HG03039 (cell line): ENCODE measurements at regions not wholly inside any gene's neighbourhood (a gene's known extent, or its start where the extent isn't known, plus 50 kb on each side); places are given as distances from the start of the nearest gene placed in this dataset.
"Not testable (repeated sequence)": the region's sequence is repeated elsewhere in the genome, so short reads cannot be mapped to it uniquely, and the experiment has no call there.

Source experiments
- ATAC-seq: cut with Tn5 transposase; IDR thresholded peaks from one replicate; pipeline ENCODE4 v1.9.1; 2021; ENCODE audit warnings: mild to moderate bottlenecking, moderate library complexity; ENCODE audit not compliant: unreplicated experiment

DNA sequence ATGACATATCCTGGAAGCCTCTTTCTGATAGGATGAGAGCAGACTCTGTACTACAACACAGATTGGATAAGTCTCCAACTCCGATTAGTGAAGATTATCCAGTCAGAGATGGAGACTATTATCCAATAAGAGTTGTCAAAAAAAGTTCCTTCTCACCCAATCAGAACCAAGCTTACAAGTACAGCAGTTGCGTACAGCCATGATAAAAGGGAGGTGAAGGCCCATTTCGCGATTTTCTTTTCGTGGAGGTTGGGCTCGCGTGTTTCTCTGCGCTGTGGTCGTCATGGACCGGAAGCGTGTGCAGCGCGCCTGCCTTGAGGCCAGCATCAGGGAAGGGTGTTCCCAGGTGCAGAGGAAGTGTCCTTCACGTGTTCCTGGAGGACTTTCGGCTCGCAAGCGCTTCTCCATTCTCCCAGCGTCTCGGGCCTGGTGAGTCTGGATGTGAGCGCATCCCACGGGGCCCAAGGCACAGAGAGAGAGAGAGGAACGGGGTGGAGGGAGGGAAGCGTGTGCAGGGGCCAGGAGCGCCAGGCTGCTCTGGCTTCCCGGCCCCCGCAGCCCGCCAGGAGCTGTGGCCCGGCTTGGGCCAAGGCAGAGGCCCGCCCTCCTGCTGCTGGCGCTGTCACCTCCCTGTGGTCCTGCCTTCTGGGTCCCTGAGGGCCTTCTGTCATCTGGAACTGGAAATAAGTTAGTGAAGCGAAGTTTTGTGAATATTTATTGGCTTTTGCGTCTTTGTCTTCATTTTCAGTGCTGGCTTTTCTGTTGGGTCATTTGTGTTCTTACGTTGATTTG, 53.9 kb downstream of the CDRT15L2 start:
- ATAC-seq: not testable (repeated sequence)

DNA sequence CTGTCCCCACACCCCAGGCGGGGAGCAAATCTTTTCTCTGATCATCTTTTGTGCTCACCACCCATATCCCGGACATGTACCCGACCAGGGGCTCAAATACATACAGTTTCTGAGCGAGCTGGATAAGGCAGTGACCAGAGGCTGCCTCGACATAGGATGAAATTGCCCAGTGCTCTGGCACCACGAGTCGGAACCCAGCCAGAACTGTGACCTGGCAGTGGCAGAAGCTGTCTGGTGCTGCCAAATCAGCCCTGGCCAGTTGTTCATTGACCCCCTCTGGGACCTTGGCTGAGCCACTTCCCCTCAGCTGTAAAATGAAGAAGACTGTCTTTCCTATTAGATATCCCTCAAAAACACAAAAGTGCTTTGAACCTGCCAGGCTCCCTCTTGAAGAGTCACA, 60.6 kb downstream of the CDRT15L2 start:
- not testable (repeated sequence) for ATAC-seq

DNA sequence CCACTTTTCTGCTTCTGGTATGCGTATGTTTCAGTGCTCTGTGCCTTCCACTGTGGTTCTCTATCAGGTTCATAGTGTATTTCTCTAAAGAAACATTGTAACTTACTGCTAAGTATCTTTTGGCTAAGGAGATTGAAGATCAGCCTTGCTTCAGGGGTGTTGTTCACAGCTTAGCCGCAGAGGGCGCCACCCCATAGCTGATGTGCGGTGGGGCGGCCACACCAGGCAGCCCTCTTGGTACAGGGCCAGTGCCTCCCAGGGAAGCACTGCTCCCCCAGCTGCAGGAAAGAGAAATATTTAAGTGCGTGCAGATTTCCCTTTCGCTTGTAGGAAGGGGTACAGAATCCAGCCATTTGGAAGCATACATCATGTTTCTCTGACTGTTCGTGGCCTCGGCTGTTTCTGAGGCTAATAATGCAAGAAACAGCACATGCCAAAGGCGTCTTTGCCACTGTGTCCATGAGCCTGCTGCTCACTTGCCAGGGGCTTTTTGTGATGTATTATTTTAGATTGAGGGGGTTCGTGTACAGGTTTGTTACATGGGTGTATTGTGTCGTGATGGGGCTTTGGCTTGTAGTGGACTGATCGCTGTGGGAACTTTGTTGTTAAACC, 67.2 kb downstream of the CDRT15L2 start:
- not testable (repeated sequence) for ATAC-seq

DNA sequence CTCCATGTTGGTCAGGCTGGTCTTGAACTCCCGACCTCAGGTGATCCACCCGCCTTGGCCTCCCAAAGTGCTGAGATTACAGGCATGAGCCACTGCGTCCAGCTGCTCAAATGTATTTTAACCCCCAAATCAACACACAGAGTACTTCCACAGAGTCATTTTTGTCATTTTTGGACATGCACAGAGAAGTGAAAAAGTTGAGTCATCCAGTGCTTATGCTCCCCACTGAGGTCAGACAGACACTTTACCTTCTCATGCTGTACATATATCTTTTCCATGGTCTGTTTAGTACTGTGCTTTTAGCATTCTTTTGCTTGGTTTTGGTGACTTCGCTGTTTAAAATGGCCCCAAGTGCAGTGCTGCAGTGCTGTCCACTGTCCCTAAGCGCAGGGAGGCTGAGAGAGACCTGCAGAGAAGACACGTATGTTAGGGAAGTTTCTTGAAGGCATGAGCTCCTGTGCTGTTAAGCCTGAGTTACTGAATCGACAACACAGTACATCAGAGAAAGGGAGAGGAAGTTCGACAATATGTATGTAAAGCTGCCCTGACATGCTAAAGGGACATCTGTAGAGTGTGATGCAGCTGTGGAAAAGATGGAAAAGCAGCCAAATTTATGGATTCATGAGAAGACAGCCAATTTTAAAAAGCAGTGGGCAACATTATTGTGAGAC, 69.7 kb downstream of the CDRT15L2 start:
- ATAC-seq: peak; percentile 73

DNA sequence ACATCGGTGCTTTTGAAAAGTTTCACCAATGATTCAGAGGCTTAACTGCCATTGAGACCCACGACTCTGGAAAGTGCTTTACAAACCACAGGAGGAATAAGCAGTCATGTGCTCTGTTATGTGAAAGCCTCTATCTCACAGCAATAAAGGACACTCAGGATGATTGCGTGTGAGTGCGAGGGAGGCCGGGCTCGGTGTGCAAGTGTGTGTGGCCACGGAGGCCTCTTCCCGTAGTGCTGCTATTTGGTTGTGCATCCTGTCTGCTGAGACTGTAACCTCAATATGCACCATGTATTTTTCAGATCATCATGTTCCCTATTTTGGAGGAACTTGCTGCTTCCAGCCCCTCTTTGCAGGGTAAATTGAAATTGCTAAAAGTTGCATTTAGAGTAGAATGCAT, 71.5 kb downstream of the CDRT15L2 start:
- ATAC-seq: not testable (repeated sequence)

DNA sequence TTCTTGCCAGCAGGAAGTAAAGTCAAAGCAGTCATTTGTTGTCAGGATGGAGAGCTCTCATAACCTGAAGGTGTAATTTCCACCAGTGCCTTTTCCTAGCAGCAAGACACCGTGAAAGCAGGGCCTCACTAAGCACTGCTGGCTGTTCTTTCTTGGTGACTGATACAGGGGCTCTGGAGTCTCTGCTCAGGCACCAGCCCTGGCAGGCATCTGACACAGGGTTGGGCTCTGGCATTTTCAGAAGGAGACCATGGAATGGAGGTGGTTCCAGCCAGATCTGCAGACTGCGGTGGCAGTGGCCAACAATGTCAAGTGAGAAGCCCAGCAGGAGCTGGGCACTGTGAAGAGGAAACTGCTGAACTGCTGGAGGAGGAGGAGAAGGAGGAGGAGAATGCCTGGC, 72.2 kb downstream of the CDRT15L2 start:
- ATAC-seq: not testable (repeated sequence)

DNA sequence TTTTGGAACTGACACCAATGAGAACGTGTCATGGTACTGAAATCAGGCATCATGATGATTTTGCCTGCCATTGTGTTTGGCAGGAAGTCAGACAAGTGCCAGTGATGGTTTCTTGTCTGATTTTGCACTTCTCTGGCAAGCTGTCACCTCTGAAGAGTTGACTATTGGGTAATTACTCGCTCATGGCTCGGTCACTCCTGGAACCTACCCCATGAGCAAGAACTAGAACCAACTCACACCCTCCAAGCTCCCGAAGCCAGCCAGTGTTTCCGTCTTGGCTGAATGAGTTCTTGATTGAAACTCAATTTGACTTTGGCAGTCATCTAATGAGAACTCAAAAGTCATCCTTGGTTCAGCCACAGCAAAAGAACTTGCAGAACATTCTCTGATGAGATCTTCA, 73.9 kb downstream of the CDRT15L2 start:
- not testable (repeated sequence) for ATAC-seq

DNA sequence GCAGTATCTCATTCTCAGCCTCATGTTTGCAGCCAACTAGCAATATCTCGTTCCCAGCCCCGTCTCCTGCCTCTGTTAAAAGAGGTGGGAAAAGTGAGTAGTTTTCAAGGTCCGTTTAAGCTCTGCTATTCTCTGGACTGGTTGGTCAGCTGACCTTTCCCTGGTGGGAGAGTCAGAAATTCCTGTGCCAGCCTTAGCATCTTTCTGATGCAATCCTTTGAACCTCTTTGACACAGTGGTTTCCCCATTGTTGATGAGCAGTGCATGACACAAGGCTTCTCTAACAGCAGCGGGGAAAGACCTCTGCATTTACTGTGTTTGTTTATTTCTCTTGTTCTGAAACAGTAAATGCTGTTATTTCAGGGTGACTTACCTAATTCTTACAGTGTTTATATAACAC, 74.6 kb downstream of the CDRT15L2 start:
- not testable (repeated sequence) for ATAC-seq

DNA sequence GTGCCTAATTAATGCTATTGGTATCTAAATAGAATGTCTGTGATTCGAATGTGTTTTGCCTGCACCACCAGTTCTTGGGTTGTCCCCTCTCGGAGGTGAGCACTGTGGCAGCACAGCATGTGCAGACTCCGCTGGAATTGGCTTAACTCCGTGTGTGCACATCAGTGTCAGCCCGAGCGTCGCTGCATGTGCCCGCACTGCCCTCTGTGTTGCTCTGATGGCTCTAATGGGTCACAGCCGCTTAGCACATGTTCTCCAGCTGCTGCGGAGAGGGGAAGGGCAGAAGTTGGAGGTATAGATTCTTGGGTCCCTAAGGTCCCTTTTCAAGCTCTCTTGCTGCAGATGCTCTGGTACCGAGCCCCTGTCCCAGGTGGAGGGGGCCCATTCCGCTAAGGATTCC, 75.1 kb downstream of the CDRT15L2 start:
- not testable (repeated sequence) for ATAC-seq

DNA sequence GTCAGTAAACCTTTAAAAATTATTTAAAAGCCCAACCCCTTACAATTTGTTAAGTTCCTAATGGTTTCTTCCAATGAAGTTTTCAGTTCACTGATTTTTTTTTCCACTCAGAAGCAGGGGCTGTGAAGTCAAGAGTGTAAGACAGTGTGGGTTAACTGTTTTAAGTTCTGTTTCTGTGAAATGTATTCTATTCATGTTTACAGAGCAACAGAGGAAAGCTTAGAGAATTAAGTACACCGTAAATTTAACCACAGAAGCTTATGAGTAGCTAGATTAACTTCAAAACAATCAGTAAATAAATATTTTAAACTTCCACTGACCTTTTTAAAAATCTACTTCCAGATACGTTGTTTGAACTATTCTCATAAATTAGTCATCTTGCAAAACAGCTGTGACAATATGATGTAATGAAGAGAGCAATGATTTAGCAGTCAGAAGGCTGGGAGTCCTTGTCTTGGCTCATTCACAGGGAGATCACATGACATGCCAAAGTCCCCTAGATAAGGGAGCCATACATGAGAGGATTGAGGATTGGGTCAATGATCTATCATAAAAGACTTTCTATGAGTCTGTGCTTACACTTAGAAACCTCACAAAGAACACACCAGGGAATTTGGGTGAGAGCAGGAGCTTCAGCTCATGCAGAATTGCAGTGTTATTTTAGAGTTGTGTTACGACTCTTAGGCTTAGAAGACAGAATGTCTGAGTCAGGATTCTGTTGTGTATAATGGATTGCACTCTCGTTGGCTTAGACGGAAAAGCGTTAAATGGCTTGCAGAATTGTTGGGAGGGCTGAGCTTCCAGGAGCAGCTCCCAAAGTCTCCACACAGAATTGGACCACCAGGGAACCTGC, 85.8 kb downstream of the CDRT15L2 start:
- ATAC-seq: not testable (repeated sequence)

DNA sequence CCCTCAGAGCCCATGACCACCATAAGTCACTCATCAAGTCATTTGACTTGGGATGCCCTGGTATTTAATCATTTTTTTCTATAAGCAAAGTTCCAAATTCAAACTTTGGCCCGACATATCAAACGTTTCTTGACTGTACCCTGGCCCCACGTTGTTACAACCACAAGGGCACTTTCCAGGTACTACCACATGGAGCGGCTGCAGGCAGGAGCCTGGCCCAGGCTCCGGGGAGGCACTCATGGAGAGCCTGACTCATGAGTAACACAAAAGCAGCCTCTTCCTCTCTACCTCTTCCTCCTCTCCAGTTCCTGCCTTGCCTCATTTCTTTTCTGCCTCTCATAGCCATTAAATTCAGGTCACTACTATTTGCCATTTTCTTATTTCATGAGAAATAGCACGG, 87.2 kb downstream of the CDRT15L2 start:
- not testable (repeated sequence) for ATAC-seq

DNA sequence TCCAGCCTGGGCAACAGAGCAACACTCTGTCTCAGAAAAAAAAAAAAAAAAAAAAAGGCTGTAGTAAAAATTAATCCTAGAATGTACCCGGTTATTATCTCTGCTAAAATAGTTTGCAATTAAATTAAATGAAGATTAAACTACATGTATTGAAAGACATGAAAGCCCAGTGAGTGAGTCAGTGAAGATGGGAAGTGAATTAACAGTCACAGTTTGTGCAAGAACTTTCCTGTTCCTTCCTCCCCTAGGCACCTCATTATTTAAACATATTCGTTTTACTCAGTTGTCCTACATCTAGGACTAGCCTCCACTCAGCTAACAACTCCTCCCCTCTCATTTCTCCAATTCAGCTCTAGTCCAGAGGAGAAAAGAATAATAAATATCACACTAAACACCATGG, 88.2 kb downstream of the CDRT15L2 start:
- not testable (repeated sequence) for ATAC-seq

DNA sequence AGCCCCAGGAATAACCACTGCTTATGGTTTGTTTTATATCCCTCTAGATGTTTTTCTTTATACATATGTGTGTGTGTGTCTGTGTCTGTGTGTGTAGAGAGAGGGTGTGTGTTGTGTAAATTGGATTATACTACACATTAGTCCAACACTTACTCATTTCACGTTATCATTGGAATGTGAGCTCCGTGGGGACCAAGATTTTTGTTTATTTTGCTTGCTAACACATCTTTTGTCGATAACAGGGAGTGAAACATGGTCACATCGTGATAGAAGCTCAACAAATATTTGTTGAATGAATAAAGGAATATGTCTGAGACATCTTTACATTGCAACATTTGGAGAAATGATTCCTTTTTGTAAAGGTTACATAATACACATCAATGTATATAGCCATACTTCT, 88.8 kb downstream of the CDRT15L2 start:
- not testable (repeated sequence) for ATAC-seq

DNA sequence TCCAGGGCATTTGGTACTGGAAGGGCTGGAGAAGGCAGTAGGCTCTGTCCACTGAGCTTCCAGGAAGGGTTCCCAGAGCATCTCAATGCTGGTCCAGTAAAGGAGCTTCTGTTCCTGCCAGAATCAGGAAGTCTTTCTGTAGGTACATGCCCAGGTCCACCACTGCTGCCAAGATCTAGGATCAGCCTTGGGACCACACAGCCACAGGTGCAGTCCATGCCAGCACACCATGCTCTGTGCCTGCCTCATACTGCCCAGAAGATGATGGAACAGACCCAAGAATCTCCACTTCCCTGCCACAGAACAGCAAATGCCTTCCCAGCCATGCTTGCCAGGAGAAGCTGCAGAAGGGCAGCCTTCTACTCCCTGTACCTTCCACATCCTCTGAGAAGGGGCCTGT, 89.3 kb downstream of the CDRT15L2 start:
- not testable (repeated sequence) for ATAC-seq

DNA sequence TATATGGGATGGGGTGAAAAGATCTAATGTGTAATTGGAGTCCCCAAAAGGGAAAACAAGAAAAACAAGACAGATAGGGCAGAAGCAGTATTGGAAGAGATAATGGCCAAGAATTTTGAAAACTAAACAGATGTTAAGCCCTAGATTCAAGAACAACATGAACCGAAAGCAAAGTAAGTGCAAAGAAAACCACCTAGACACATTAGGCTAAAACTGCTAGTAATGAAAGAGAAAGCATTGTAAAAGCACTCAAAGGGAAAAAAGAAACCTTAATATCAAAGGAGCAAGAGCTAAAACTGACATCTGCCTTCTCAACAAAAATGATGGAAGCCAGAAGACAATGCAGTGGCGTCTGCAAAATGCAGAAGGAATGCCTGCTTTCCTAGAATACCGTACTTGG, 91.0 kb downstream of the CDRT15L2 start:
- not testable (repeated sequence) for ATAC-seq

DNA sequence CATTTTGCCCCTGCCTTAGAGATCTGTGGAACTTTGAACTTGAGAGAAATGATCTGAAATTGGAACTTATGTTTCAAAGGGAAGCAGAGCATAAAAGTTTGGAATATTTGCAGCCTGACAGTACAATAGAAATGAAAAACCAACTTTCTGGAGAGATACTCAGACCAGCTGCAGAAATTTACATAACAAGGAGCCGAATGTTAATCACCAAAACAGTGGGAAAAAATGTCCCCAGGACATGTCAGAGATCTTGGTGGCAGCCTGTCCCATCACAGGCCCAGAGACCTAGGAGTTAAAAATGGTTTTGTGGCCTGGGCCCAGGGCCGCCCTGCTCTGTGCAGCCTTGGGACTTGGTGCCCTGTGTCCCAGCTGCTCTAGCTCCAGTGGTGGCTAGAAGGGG, 94.8 kb downstream of the CDRT15L2 start:
- ATAC-seq: not testable (repeated sequence)

DNA sequence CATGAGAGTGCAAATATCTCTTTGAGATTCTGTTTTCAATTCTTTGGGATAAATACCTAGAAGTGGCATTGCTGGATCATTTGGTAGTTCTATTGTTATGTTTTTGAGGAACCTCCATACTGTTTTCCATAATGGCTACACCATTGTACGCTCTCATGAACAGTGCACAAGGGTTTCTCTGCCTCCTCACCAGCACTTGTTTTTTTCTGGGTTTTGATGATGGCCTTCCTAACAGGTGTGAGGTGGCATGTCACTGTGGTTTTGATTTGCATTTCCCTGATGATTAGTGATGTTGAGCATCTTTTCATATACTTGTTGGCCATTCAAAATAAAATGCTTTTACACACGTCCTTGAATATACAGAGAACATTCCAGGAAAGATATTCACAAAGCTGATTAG, 96.2 kb downstream of the CDRT15L2 start:
- ATAC-seq: not testable (repeated sequence)

DNA sequence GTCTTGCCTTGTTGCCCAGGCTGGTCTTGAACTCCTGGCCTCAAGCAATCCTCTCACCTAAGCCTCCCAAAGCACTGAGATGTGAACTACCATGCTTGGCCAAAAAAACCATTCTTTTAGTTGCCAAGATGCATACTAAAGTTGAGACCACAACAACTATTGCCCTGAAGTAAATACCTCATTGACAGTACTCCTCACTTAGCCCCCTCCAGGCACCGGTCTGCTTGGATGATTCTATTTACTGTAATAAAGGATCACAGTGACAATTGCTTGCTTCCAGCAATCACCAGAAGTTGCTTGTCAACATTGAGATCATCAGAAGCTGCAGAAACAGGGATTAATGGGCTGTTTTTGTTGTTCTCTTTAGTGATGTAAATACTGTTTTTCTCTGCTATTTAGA, 97.1 kb downstream of the CDRT15L2 start:
- not testable (repeated sequence) for ATAC-seq

DNA sequence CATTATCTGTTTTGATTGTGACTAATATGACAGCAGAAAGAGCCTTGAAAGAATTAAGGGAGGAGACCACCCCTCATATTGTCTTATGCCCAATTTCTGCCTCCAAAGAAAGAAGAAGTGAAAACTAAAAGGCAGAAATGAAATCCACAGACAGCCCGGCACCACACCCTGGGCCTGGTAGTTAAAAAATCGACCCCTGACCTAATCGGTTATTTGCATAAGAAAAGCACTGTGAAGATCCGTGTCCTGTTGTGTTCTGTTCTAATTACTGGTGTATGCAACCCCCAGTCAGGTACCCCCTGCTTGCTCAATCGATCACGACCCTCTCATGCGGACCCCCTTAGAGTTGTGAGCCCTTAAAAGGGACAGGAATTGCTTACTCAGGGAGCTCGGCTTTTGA, 97.9 kb downstream of the CDRT15L2 start:
- not testable (repeated sequence) for ATAC-seq

DNA sequence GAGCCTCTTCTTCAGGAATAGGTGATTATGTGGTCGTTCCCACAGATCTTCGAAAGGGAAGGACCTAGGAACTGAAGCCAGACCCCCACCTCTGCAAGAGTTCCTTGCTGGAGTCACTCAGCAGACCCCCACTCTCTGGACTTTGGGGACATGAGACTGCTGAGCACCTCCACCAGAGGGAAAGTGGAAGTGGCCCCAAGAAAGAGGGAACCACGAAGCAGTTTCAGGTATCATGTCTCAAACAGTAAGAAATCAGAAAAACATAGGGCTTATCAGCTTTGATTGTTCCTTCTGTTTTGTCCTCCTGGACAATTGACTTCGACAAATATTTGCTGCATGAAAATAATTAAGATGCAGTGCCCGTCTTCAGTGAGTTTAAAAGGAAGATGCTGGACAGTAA, 98.9 kb downstream of the CDRT15L2 start:
- ATAC-seq: not testable (repeated sequence)
